Type B pancreatic cell (in vitro differentiated cells): ENCODE measurements at regions not wholly inside any gene's neighbourhood (a gene's known extent, or its start where the extent isn't known, plus 50 kb on each side); places are given as distances from the start of the nearest gene placed in this dataset.

ENCODE experiments used
- DNase-seq: peaks from one replicate; pipeline ENCODE4 v3.0.0; 2021; ENCODE audit warnings: mixed read lengths; ENCODE audit not compliant: unreplicated experiment; ENCODE audit errors: extremely low spot score
- H3K27ac Mint-ChIP-seq: 2 replicates; pipeline ENCODE4 v1.8.0; 2021; ENCODE audit warnings: mild to moderate bottlenecking, mixed read lengths
- H3K27me3 Mint-ChIP-seq: 2 replicates; pipeline ENCODE4 v1.8.0; 2021; ENCODE audit warnings: mixed read lengths
- H3K36me3 Mint-ChIP-seq: 2 replicates; pipeline ENCODE4 v1.8.0; 2021; ENCODE audit warnings: mixed read lengths
- H3K4me1 Mint-ChIP-seq: one replicate; pipeline ENCODE4 v1.8.0; 2021; ENCODE audit warnings: mixed read lengths; ENCODE audit not compliant: unreplicated experiment
- H3K4me3 Mint-ChIP-seq: 2 replicates; pipeline ENCODE4 v1.8.0; 2021; ENCODE audit warnings: mild to moderate bottlenecking, mixed read lengths
- H3K9me3 Mint-ChIP-seq: 2 replicates; pipeline ENCODE4 v1.8.0; 2021; ENCODE audit warnings: mixed read lengths
- TF ChIP-seq, protein P1 (sequence below): fragments of 200-600 bp; sonication (generic); conservative IDR thresholded peaks from 2 replicates; pipeline ENCODE4 v1.5.0; 2021; ENCODE audit warnings: antibody characterized with exemption, mild to moderate bottlenecking

- Mint-ChIP-seq H3K9me3 (no peaks in the 10 kb centered on the region), H3K27me3 (no peaks in the 10 kb centered on the region), H3K36me3 (no peaks in the 10 kb centered on the region), H3K4me3 (no peak overlapping the region), H3K27ac (no peak overlapping the region), H3K4me1 (no peaks in the 10 kb centered on the region)
- TF ChIP-seq, protein P1, sequence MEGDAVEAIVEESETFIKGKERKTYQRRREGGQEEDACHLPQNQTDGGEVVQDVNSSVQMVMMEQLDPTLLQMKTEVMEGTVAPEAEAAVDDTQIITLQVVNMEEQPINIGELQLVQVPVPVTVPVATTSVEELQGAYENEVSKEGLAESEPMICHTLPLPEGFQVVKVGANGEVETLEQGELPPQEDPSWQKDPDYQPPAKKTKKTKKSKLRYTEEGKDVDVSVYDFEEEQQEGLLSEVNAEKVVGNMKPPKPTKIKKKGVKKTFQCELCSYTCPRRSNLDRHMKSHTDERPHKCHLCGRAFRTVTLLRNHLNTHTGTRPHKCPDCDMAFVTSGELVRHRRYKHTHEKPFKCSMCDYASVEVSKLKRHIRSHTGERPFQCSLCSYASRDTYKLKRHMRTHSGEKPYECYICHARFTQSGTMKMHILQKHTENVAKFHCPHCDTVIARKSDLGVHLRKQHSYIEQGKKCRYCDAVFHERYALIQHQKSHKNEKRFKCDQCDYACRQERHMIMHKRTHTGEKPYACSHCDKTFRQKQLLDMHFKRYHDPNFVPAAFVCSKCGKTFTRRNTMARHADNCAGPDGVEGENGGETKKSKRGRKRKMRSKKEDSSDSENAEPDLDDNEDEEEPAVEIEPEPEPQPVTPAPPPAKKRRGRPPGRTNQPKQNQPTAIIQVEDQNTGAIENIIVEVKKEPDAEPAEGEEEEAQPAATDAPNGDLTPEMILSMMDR: no peak
- DNase-seq: no peak
These were observed 620.0 kb downstream of the RAPGEF2 start for GRCh38 chr4:159722918-159723317.

DNA sequence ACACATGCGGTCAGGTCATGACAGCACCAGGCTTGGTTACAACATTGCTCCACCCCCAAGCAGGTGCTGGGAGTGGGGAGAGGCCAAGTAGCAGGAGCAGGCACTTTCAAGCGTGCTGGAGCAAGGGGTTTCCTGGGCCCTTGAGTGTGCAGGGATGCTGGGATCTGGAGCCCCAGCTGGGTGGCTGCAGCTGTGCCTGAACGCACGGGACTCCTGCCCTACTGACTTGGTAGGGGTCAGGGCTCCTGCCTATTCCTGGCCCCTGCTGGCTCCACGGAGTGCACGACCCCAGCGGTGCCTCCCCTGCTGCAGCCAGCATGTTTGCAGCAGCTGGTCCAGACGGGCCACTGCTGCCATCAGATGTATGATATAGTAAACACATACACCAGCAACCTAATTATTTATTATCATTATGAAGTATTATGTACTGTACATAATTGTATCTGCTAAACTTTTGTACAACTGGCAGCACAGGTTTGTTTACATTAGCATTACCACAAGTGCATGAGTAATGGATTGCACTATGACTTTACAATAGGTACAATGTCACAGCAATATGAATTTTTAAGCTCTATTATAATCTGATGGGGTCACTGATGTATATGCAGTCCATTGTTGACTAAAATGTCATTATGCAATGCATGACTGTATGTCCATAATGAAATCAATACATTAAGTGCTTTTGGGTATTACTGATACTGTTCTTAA is 620.6 kb downstream of the RAPGEF2 start:
- Mint-ChIP-seq H3K9me3 (no peaks in the 10 kb centered on the region), H3K27ac (no peak overlapping the region), H3K4me1 (no peaks in the 10 kb centered on the region), H3K27me3 (no peaks in the 10 kb centered on the region), H3K4me3 (no peak overlapping the region), H3K36me3 (no peaks in the 10 kb centered on the region)
- TF ChIP-seq, protein P1: no peak
- DNase-seq: no peak

DNA sequence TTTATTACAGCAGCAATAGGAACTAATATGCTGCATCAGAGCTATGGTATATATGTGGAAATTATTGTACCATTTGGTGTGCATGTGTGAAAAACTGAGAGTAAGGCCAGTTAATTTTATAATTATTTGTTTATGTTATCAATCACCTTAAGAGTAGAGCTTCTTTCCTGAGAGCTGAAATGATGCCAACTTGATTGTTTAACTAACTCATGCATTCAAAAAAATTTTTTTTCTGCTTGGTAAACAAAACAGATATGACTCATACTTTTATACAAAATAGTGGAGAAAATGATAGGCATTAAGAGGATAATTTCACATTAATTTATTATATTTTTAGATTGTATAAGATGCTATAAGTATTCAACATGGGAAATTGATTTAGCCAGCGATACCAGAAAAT is 622.7 kb downstream of the RAPGEF2 start:
- no peak overlapping the region for H3K27ac Mint-ChIP-seq
- no peaks in the 10 kb centered on the region for H3K27me3 Mint-ChIP-seq
- no peaks in the 10 kb centered on the region for H3K36me3 Mint-ChIP-seq
- H3K9me3 Mint-ChIP-seq: no peaks in the 10 kb centered on the region
- no peak for DNase-seq
- no peaks in the 10 kb centered on the region for H3K4me1 Mint-ChIP-seq
- TF ChIP-seq, protein P1: no peak
- H3K4me3 Mint-ChIP-seq: no peak overlapping the region

- Mint-ChIP-seq H3K27ac (no peak overlapping the region), H3K36me3 (no peaks in the 10 kb centered on the region), H3K9me3 (no peaks in the 10 kb centered on the region), H3K4me3 (no peak overlapping the region), H3K4me1 (no peaks in the 10 kb centered on the region), H3K27me3 (no peaks in the 10 kb centered on the region)
- no peak for DNase-seq
- TF ChIP-seq, protein P1: no peak
These were observed 632.7 kb downstream of the RAPGEF2 start for GRCh38 chr4:159735281-159736207.

DNA sequence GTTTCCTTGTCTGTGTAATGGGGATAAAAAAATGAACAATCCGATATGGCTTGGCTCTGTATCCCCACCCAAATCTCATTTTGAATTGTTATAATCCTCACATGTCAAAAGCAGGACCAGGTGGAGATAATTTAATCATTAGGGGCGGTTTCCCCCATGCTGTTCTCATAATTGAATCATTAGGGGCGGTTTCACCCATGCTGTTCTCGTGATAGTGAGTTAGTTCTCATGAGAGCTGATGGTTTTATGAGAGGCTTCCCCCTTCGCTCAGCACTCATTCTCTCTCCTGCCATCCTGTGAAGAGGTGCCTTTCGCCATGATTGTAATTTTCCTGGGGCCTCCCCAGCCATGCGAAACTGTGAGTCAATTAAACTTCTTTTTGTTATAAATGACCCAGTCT is 633.5 kb downstream of the RAPGEF2 start:
- Mint-ChIP-seq H3K9me3 (no peaks in the 10 kb centered on the region), H3K27me3 (no peaks in the 10 kb centered on the region), H3K4me1 (no peaks in the 10 kb centered on the region), H3K36me3 (no peaks in the 10 kb centered on the region), H3K27ac (no peak overlapping the region), H3K4me3 (no peak overlapping the region)
- TF ChIP-seq, protein P1: no peak
- DNase-seq: no peak
